GM10266 (cell line): ENCODE measurements at regions not wholly inside any gene's neighbourhood (a gene's known extent, or its start where the extent isn't known, plus 50 kb on each side); places are given as distances from the start of the nearest gene placed in this dataset.

Experiments
- DNase-seq: peaks from one replicate; pipeline ENCODE4 v3.0.0; 2012; ENCODE audit errors: extremely low spot score
- TF ChIP-seq, protein P1 (sequence below): IDR thresholded peaks from 2 replicates; pipeline ENCODE4 v1.5.1; 2012; ENCODE audit warnings: mild to moderate bottlenecking, low read depth; ENCODE audit not compliant: control insufficient read depth, insufficient read depth; ENCODE audit errors: missing control alignments

DNA sequence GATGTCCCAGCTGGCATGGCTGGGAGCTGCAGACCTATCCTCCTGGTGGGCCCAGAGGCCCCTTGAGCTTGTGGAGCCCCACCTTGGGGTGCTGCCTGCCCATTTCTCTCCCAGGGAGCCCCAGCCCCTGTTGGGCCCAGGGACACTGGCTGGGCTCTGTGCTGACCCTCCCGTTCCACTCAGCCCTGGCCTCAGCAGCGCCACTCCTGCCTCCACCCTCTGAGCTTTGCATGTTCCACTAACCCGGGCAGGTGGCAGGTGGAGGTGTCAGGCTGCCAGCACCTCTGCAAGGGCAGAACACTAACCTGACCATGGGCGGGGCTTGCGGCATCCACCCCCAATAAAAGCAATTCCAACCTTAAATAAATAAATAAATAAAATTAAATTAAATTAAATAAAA lies 299.2 kb downstream of the LRIG3 start:
- DNase-seq: no peak
- TF ChIP-seq, protein P1, sequence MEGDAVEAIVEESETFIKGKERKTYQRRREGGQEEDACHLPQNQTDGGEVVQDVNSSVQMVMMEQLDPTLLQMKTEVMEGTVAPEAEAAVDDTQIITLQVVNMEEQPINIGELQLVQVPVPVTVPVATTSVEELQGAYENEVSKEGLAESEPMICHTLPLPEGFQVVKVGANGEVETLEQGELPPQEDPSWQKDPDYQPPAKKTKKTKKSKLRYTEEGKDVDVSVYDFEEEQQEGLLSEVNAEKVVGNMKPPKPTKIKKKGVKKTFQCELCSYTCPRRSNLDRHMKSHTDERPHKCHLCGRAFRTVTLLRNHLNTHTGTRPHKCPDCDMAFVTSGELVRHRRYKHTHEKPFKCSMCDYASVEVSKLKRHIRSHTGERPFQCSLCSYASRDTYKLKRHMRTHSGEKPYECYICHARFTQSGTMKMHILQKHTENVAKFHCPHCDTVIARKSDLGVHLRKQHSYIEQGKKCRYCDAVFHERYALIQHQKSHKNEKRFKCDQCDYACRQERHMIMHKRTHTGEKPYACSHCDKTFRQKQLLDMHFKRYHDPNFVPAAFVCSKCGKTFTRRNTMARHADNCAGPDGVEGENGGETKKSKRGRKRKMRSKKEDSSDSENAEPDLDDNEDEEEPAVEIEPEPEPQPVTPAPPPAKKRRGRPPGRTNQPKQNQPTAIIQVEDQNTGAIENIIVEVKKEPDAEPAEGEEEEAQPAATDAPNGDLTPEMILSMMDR: no peak

GRCh38 chr12:58629376-58629775 lies 290.9 kb downstream of the LRIG3 start:
- TF ChIP-seq, protein P1: no peak
- no peak for DNase-seq

DNA sequence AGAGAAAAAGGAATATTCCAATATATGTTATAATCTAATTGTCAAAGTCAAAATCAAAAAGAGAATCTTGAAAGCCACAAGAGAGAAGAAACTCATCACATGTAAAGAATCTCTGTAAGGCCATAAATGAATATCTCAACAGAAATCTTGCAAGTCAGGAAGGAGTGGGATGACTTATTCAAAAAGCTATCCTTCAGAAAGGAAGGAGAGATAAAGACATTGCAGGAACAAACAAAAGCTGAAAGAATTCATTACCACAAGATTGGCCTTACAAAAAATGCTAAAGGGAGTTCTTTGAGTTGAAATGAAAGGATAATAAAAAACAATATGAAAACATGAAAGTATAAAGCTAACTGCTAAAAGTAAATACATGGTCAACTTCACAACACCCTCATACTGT lies 286.8 kb downstream of the LRIG3 start:
- DNase-seq: no peak
- TF ChIP-seq, protein P1: no peak

- TF ChIP-seq, protein P1: no peak
- no peak for DNase-seq
These were observed 280.9 kb downstream of the LRIG3 start for GRCh38 chr12:58639318-58639934.

- TF ChIP-seq, protein P1: no peak
- DNase-seq: no peak
These were observed 280.0 kb downstream of the LRIG3 start for GRCh38 chr12:58640314-58640713.

- no peak for DNase-seq
- TF ChIP-seq, protein P1: no peak
These were observed 274.4 kb downstream of the LRIG3 start for GRCh38 chr12:58645946-58646345.

DNA sequence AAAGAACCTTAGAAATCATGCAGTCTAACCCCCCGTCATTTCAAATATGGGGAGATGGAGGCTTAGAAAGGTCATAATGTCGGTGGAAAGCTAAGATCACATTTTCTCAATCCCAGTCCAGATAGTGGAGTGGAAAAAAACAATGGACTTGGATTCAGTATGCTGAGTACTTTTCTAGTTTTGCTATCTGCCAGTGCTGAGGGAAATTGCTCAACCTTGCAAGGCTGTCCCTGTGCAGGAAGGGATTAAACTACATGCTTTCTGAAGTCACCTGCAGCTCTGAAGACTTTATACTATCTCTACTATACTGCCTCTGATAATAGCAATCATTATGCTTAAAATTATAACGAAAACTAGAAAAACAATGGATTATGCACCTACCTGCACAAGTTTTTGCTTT lies 272.8 kb downstream of the LRIG3 start:
- no peak for DNase-seq

More for the DNA sequence above, 272.8 kb downstream of the LRIG3 start:
- TF ChIP-seq, protein P1: no peak
